OCI-LY1 (cell line): ENCODE measurements at regions not wholly inside any gene's neighbourhood (a gene's known extent, or its start where the extent isn't known, plus 50 kb on each side); places are given as distances from the start of the nearest gene placed in this dataset.

Source experiments
- H2AFZ ChIP-seq: fragments of 200-600 bp; sonication (generic), shearing (Covaris generic); 2 replicates; pipeline ENCODE4 v1.6.0; 2014; ENCODE audit warnings: antibody characterized with exemption, mild to moderate bottlenecking, low read length
- H3F3A ChIP-seq: fragments of 200-600 bp; sonication (generic), shearing (Covaris generic); 2 replicates; pipeline ENCODE4 v1.6.0; 2014; ENCODE audit warnings: mild to moderate bottlenecking, antibody characterized with exemption, low read length, moderate library complexity; ENCODE audit not compliant: insufficient read depth
- H3K27ac ChIP-seq: fragments of 200-600 bp; sonication (generic); 2 replicates; pipeline ENCODE4 v1.5.1; 2014; ENCODE audit warnings: low read length, mixed run types, mild to moderate bottlenecking, low read depth; ENCODE audit not compliant: poor library complexity, severe bottlenecking
- H3K27me3 ChIP-seq: fragments of 200-600 bp; sonication (generic); 2 replicates; pipeline ENCODE4 v1.6.0; 2014; ENCODE audit warnings: antibody characterized with exemption, mild to moderate bottlenecking, low read length, moderate library complexity; ENCODE audit not compliant: insufficient read depth
- H3K36me3 ChIP-seq: fragments of 200-600 bp; sonication (generic); 2 replicates; pipeline ENCODE4 v1.6.1; 2014; ENCODE audit warnings: mild to moderate bottlenecking, antibody characterized with exemption, low read length, moderate library complexity, mixed read lengths; ENCODE audit not compliant: insufficient read depth
- H3K4me1 ChIP-seq: fragments of 200-600 bp; sonication (generic); 2 replicates; pipeline ENCODE4 v1.5.1; 2014; ENCODE audit warnings: mild to moderate bottlenecking, low read length, moderate library complexity; ENCODE audit not compliant: insufficient read depth, severe bottlenecking
- H3K4me2 ChIP-seq: fragments of 200-600 bp; sonication (generic), shearing (Covaris generic); 2 replicates; pipeline ENCODE4 v1.6.1; 2014; ENCODE audit warnings: low read length
- H3K4me3 ChIP-seq: fragments of 200-600 bp; sonication (generic); 2 replicates; pipeline ENCODE4 v1.5.1; 2014; ENCODE audit warnings: low read length, low read depth, mild to moderate bottlenecking, mixed read lengths; ENCODE audit not compliant: poor library complexity, severe bottlenecking
- H3K79me2 ChIP-seq: fragments of 200-600 bp; shearing (Covaris generic); 2 replicates; pipeline ENCODE4 v1.6.1; 2016; ENCODE audit warnings: mixed run types, low read length, mixed read lengths; ENCODE audit not compliant: insufficient read depth
- H3K9ac ChIP-seq: fragments of 200-600 bp; sonication (generic), shearing (Covaris generic); 2 replicates; pipeline ENCODE4 v1.6.1; 2014; ENCODE audit warnings: mild to moderate bottlenecking, low read length, mixed read lengths
- H3K9me2 ChIP-seq: fragments of 200-600 bp; sonication (generic), shearing (Covaris generic); 2 replicates; pipeline ENCODE4 v1.6.1; 2014; ENCODE audit warnings: low read depth, mild to moderate bottlenecking, low read length, mixed read lengths
- H3K9me3 ChIP-seq: fragments of 200-600 bp; shearing (Covaris generic); 2 replicates; pipeline ENCODE4 v1.6.1; 2014; ENCODE audit warnings: low read length, mixed read lengths
- H4K20me1 ChIP-seq: fragments of 200-600 bp; sonication (generic), shearing (Covaris generic); 2 replicates; pipeline ENCODE4 v1.6.0; 2016; ENCODE audit warnings: mild to moderate bottlenecking, low read length; ENCODE audit not compliant: insufficient read depth
- CTCF ChIP-seq: fragments of 200-600 bp; sonication (generic), shearing (Covaris generic); IDR thresholded peaks from 2 replicates; pipeline ENCODE4 v1.5.1; 2017; ENCODE audit warnings: mild to moderate bottlenecking, antibody characterized with exemption, low read length, moderate library complexity, mixed read lengths
- EZH2 ChIP-seq: fragments of 200-600 bp; sonication (generic), shearing (Covaris generic); IDR thresholded peaks from 2 replicates; pipeline ENCODE4 v1.8.0; 2017; ENCODE audit warnings: borderline replicate concordance, mixed run types, mild to moderate bottlenecking, antibody characterized with exemption, low read length, moderate library complexity, mixed read lengths

GRCh38 chr20:22844959-22845358 lies 190.2 kb upstream of the SSTR4 start:
- TF ChIP-seq CTCF (no peak), EZH2 (no peak)
- H2AFZ ChIP-seq, result no peak overlapping the region

DNA sequence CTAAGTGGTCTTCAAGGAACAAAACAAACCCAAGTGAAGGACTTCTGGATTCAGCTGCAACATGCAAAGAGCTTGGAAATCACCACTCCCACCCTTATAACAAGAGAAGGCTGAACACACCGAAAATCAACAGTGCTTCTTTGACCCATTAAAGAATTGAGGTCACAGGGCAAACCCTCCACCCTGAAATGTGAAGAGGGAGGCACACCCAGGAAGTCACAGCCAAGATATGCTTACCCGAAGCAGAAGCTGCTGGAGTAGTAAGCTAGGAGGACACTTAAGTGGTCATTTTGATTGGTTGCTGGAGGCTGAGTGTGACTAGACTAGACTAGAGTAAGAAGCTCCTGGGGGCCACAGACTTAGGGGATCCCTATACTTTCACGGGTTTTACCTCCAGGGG lies 188.2 kb upstream of the SSTR4 start:
- H3K9me3 ChIP-seq, result no peaks in the 10 kb centered on the region
- no peaks in the 10 kb centered on the region for H4K20me1 ChIP-seq
- no peaks in the 10 kb centered on the region for H3K27me3 ChIP-seq
- H2AFZ ChIP-seq, result no peak overlapping the region
- no peaks in the 10 kb centered on the region for H3K9me2 ChIP-seq
- H3K79me2 ChIP-seq, result no peaks in the 10 kb centered on the region
- no peak overlapping the region for H3K4me3 ChIP-seq
- no peak overlapping the region for H3K4me2 ChIP-seq
- no peaks in the 10 kb centered on the region for H3K4me1 ChIP-seq
- H3K27ac ChIP-seq, result no peak overlapping the region
- H3K36me3 ChIP-seq, result no peaks in the 10 kb centered on the region
- no peak overlapping the region for H3K9ac ChIP-seq
- TF ChIP-seq CTCF, result no peak
- no peak for TF ChIP-seq EZH2
- no peaks in the 10 kb centered on the region for H3F3A ChIP-seq

More at GRCh38 chr20:22844959-22845358, 190.2 kb upstream of the SSTR4 start:
- Histone ChIP-seq H3K79me2 (no peaks in the 10 kb centered on the region), H3K9me2 (no peaks in the 10 kb centered on the region), H3K36me3 (no peaks in the 10 kb centered on the region), H3K4me1 (no peaks in the 10 kb centered on the region), H4K20me1 (no peaks in the 10 kb centered on the region), H3K27me3 (no peaks in the 10 kb centered on the region), H3K27ac (no peak overlapping the region), H3K9me3 (no peaks in the 10 kb centered on the region), H3K4me2 (no peak overlapping the region), H3K9ac (no peak overlapping the region), H3K4me3 (no peak overlapping the region), H3F3A (no peaks in the 10 kb centered on the region)

GRCh38 chr20:22848364-22848763 lies 186.7 kb upstream of the SSTR4 start:
- Histone ChIP-seq H3K27me3 (no peaks in the 10 kb centered on the region), H3K79me2 (no peaks in the 10 kb centered on the region), H3K9me3 (no peaks in the 10 kb centered on the region), H3K9ac (no peak overlapping the region), H3K4me1 (no peaks in the 10 kb centered on the region), H3K4me3 (no peak overlapping the region), H3K9me2 (no peaks in the 10 kb centered on the region), H3K4me2 (no peak overlapping the region), H3F3A (no peaks in the 10 kb centered on the region), H4K20me1 (no peaks in the 10 kb centered on the region), H2AFZ (no peak overlapping the region), H3K27ac (no peak overlapping the region), H3K36me3 (no peaks in the 10 kb centered on the region)
- no peak for TF ChIP-seq EZH2
- no peak for TF ChIP-seq CTCF
